Kidney epithelial cell (primary cell): ENCODE measurements at regions not wholly inside any gene's neighbourhood (a gene's known extent, or its start where the extent isn't known, plus 50 kb on each side); places are given as distances from the start of the nearest gene placed in this dataset.

Experiments used
- DNase-seq: peaks from one replicate; pipeline ENCODE4 v3.0.0-alpha.2; 2010; ENCODE audit warnings: low read depth
- H3K27me3 ChIP-seq: 2 replicates; pipeline ENCODE4 v1.6.0; 2011; ENCODE audit warnings: low read length; ENCODE audit not compliant: control insufficient read depth, insufficient read depth
- H3K36me3 ChIP-seq: 2 replicates; pipeline ENCODE4 v1.5.1; 2011; ENCODE audit warnings: low read length; ENCODE audit not compliant: control insufficient read depth, insufficient read depth
- H3K4me3 ChIP-seq: 2 replicates; pipeline ENCODE4 v1.5.1; 2011; ENCODE audit warnings: low read depth, mild to moderate bottlenecking, control low read depth, low read length
- CTCF ChIP-seq: IDR thresholded peaks from 2 replicates; pipeline ENCODE4 v1.5.1; 2011; ENCODE audit warnings: mild to moderate bottlenecking, moderate library complexity, low read length, control low read depth, inconsistent platforms; ENCODE audit not compliant: insufficient read depth, poor library complexity, severe bottlenecking

- no peaks in the 10 kb centered on the region for H3K27me3 ChIP-seq
- no peak overlapping the region for H3K4me3 ChIP-seq
- TF ChIP-seq CTCF: no peak
- H3K36me3 ChIP-seq: no peaks in the 10 kb centered on the region
- no peak for DNase-seq
These were observed 283.7 kb downstream of the TEX29 start for GRCh38 chr13:111604097-111604496.

- no peak for DNase-seq
- no peak overlapping the region for H3K4me3 ChIP-seq
- TF ChIP-seq CTCF: no peak
- no peaks in the 10 kb centered on the region for H3K36me3 ChIP-seq
- H3K27me3 ChIP-seq: no peaks in the 10 kb centered on the region
These were observed 288.1 kb downstream of the TEX29 start for GRCh38 chr13:111608556-111608955.

GRCh38 chr13:111609631-111610030 is 289.2 kb downstream of the TEX29 start:
- Histone ChIP-seq H3K4me3 (no peak overlapping the region), H3K36me3 (no peaks in the 10 kb centered on the region), H3K27me3 (no peaks in the 10 kb centered on the region)
- TF ChIP-seq CTCF: no peak
- no peak for DNase-seq

- no peak for TF ChIP-seq CTCF
- Histone ChIP-seq H3K4me3 (no peak overlapping the region), H3K27me3 (no peaks in the 10 kb centered on the region), H3K36me3 (no peaks in the 10 kb centered on the region)
- no peak for DNase-seq
These were observed 289.6 kb downstream of the TEX29 start for GRCh38 chr13:111610081-111610480.

- Histone ChIP-seq H3K27me3 (no peaks in the 10 kb centered on the region), H3K4me3 (no peak overlapping the region), H3K36me3 (no peaks in the 10 kb centered on the region)
- no peak for TF ChIP-seq CTCF
- DNase-seq: no peak
These were observed 290.4 kb downstream of the TEX29 start for GRCh38 chr13:111610879-111611278.

- no peak for DNase-seq
- no peaks in the 10 kb centered on the region for H3K36me3 ChIP-seq
- no peak overlapping the region for H3K4me3 ChIP-seq
- H3K27me3 ChIP-seq: no peaks in the 10 kb centered on the region
- TF ChIP-seq CTCF: no peak
These were observed 291.2 kb downstream of the TEX29 start for GRCh38 chr13:111611651-111612050.
